CD1c-positive myeloid dendritic cell (primary cell): ENCODE measurements at regions not wholly inside any gene's neighbourhood (a gene's known extent, or its start where the extent isn't known, plus 50 kb on each side); places are given as distances from the start of the nearest gene placed in this dataset.

Source experiments
- DNase-seq: peaks from one replicate; pipeline ENCODE4 v3.0.0-alpha.2; 2016; ENCODE audit errors: extremely low spot score

DNA sequence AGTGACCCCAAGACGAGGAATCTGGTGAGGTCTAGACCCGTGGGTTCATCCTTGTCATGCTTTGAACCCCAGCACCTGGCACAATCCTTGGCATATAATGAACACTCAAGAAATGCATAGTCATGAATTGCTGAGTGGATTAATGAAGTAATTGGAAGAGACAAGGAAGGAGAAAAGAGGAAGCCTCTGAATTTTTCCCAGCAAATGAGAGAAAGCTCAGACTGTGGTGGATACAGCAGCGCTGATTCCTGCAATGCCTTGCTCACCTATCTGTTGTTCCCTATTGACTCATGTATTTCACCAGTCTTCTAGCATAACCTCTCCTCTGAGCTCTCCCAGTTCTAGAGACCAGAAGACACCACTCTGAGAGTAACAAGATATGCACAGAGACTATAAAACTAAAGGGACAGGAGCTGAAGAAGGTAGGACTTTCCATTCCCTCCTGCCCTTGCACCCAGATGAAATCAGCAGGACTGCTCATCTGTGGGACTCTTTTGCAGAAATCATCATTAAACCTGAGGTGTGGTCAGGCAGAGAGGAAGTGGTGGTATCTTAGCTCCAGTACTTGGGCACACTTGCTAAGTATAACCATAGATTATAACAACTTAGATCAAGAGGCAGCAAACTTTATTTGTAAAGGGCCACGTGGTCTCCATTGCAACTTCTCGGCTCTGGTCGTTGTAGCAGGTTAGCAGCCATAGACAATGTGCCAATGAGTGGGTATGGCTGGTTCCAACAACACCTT is 102.8 kb downstream of the MAF start:
- DNase-seq: no peak

DNA sequence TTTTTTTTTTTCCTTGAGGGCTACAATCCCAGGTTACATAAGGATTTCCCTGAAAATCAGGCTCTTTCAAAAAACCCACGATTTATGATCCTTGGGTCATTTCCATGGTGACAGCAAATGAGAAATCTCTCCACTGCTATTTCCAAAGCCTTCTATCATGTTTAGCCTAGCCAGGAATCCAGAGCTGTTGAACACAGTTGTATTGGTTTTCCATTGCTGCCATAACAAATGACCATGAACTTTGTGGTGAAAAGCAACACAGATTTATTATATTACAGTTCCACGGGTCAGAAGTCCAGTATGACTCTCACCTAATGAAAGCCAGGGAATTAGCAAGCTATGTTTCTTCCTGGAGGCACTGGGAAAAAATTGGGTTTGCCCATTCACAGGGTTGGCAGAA is 106.6 kb downstream of the MAF start:
- DNase-seq: no peak

DNA sequence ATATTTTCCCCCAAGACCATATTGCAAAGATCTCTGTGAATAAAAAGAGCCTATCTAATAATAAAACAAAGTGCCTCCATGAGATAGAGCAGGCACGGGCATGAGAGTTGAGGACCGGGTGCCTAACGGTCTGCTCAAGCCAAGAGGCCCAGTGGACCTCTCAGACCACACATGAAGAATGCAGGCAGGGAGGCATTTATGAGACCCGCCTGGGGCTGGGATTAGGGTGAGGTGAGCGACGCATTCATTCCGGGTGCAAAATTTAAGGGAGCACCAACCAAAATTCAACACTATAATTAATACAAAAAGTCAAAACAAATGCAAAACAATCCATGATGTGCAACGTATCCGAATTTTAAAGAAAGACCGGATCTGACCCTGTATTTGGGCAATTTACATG is 108.5 kb downstream of the MAF start:
- no peak for DNase-seq

DNA sequence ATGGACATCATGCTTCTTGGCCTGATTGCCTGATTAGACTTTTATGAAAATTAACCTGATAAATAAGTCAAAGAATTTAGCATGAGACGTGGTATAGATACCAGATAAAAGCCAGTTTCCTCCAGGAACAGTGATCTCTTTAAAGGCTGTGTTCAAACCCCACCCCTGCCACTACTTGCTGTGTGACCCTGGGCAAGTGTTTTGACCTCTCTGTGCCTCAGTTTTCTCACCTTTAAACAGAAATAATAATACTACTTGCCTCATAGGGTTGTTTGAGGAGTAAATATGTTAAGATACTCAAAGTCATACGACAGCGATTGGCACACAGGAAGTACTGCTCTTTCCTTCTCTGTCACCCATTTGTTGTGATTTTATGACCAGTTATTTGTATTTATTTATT is 115.5 kb downstream of the MAF start:
- no peak for DNase-seq

DNA sequence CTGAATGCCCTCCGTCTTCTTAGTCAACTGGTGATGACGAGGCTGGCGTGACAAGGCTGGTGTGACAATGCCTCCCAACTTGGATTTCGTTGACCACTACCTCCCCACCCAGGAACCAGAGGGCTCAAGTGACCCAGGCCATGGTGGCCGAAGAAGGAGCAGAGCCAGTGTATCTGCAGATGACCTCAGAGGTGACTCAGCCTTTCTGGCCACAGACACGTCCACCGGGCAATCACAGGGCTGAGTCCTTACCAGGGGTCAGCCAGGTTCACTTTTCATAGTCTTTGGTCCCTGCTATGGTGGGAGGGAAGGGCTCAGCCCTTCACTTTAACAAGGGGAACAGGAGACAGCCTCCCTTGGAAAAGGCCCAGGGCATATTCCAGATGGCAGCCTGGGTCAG is 116.3 kb downstream of the MAF start:
- peak; percentile 16 for DNase-seq

DNA sequence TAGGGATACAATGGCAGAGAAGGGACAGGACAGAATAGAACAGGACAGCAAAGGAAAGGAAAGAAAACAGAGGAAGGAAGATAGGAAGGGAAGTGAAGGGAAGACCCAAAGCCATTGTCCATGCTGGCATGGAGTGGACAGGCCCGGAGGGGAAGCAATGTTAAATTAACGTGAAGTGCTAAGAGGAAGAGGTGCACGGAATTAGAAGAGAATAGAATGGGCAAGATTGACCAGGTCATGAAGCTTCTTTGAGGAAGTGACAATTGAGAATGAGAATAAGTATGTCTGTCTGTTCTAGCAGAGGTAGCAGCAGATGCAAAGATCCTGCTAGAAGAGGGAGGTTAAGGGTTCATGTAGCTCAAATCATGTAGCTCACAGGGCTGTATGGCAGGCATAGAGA is 117.2 kb downstream of the MAF start:
- peak; percentile 43 for DNase-seq

DNA sequence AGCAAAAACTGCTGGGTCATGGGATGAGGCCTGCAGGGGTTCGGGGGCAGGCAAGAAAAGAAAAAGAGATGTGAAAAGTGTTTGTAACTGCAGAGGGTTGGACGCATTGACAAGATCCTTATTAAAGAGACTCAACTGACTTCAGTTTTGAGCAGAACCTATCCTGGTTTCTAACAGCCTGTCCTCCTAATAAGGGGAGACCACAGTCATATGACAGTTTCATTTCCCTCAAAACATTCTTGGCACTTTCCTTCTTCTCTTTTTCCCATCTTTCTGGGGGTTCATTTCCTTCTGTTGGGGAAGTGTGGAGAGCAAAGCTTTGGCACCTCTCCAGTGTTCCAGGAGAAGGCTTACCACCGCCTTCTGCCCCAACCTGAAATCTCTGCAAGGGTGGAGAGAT is 118.5 kb downstream of the MAF start:
- peak; percentile 71 for DNase-seq

DNA sequence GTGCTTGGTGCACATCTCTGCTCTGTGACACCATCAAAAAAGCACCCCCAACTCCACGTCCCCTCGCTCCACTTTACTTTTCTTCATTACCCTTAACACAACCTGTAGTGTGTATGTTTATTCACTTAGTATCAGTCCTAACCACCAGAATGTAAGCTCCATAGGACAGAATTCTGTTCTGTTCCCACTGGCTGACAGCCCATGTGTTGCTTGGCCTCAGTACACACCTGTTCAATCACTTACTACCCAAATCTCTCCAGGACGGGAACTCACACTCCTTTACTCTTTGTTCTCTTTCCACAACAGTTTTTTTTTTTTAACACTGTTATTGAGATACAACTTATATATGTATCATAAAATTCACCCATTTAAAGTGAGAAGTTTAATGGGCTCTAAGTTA is 119.6 kb downstream of the MAF start:
- no peak for DNase-seq

DNA sequence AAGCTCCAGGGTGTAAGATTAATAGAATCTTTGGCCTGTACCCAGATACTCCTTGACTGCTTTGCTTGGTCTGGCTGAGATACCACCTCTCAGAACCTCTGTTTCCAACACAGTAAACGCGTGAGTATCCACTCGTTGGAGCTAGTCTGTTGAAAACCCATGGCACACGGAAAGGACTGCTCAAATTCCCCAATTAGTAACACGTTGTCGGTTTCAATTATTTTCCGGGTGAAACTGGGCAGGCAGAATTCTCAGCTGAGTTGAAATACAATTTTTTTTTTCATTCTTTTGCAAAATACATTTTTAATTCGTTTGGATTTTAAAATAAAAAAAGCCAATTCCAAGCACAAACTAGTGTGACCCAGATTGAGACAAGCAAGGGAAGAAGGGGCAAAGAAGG is 120.5 kb downstream of the MAF start:
- no peak for DNase-seq

DNA sequence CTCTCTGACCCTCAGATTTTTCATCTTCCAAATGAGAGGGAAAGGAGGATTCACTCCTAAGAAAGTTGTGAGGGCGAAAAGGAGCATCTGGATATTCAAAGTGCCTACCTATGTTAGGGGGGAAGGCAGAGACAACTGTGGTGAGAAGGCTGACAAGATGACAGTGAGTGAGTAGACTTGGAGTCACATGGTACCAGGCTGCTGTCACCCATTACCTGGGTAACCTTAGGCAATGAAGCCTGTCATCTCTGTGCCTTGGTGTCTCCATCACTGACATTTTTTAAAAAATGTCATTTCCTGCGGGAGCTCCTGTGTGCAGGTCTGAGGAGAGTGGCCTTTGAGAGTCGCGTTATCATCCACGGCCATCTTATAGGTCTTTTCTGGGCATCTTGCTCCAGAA is 124.0 kb downstream of the MAF start:
- no peak for DNase-seq

DNA sequence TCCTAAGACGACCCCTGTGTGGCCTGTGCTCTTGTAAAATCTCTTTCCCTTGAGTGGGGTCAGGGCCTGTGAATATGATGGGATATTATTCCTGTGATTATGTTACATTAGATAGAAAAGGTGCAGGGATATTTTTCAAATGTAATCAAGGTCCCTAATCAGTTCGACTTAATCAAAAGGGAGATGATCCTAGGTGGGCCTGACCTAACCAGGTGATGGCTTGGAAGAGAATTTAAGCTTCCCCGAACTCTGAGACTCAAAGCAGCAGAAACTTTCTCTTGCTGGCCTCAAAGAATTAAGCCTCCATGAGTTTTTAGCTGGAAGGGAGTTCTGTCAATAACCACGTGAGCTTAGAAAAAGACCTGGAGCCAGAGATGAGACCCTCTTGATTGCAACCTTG is 124.7 kb downstream of the MAF start:
- no peak for DNase-seq

DNA sequence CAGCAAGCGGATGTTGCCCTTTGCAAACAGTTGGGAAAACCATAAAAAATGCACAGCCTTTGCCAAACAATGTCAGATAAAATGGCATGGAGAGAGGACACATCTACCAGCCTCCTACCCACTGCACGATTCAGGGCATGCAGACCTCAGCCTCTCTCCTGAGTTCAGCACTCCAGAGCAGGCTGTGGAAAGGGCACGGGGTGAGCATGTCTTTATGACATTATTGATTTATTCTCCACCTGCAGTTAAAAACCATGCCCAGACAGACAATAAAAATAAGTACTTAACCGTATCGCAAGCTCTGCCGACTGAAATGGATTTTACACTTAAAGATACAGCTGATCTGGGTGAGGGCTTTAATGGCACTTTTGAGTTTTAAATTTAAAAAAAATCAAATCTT is 127.1 kb downstream of the MAF start:
- no peak for DNase-seq

DNA sequence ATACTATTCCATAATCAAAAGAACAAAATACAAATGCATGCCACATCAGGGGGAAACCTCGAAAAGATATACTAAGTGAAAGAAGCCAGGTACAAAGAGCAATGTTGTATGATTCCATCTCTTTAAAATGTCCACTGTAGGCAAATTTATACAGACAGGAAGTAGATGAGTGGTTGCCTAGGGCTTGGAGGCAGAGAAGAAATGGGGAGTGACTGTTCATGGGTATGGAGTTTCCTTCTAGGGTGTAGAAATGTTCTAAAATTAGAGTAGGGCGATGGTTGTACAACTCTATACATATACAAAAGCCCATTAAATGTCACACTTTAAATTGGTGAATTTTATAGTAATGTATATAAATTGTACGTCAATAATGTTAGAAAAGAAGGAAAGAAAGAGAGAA is 128.1 kb downstream of the MAF start:
- no peak for DNase-seq

DNA sequence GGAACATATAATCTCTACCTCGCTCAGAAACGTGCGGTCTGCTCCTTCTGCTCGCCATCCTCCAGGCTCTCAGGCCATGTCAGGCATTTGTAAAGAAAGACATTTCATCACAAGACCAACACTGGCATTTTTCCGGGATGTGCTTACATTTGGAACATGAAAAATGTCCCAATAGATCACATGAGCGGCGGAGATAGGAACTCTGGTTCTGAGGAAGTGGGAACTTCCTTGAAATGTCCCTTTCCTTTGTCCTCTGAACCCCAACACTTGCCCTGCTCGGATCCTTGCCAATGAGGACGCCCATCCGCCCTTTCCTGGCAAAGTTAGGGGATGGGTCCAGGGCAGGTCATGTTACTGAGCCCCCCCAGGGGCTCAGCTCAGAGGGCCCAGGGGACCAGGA is 130.5 kb downstream of the MAF start:
- DNase-seq: peak; percentile 65

DNA sequence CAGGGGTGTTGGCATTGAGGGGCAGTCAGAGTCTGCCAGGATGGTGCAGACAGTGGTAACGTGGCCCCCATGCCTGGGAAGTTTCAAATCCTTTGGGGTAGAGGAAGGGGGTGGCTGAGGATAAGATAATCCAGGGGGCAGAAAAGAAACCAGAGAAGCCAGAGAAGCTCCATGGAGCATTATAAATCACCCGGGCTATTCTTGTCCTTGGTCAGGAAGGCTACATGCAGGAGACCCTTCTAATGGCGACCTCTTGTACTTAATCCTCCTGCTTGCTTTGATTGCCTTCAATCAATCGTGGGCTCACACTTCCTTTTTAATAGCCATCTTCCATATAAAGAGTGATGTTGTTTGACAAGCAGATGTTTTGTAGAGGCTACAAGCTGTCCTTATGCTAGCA is 131.9 kb downstream of the MAF start:
- no peak for DNase-seq

DNA sequence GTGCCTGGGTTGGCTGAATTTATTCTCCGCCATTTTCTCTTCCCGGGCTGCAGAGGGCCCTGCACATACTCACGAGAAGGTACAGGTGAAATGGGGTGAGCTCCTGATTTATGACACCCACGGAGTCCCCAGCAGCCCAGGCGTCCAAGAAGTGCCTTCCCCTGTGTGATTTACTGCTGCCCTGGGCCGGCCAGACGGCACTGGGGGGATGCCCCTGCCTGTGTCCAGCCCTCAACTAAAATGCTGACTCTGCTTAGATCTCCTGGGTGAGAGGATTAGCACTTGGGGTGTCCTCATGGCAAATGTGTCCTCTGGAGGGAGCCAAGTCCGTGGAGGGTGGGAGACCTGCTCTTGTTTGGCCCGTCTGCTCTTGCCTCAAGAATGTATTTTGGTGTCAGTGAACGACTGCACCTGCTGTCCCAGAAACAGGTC is 132.4 kb downstream of the MAF start:
- DNase-seq: no peak

DNA sequence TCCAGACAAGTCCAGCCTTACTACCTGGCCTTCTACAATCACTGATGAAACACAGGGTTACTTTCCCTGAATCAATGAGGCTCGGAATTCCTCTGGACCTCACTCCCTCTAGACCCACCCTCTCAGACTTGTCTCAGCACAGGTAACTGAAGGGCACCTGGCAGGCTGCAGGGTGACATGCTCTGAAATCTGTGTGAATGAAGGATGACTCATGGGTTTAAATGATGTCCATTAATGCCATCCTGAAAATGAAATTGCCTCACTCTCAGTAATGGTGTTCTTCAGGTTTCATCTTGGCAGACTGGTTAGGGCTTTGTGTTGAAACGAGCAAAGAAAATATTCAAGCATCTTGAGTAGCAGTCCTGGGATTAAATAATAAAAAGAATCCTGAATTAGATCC is 134.4 kb downstream of the MAF start:
- no peak for DNase-seq

DNA sequence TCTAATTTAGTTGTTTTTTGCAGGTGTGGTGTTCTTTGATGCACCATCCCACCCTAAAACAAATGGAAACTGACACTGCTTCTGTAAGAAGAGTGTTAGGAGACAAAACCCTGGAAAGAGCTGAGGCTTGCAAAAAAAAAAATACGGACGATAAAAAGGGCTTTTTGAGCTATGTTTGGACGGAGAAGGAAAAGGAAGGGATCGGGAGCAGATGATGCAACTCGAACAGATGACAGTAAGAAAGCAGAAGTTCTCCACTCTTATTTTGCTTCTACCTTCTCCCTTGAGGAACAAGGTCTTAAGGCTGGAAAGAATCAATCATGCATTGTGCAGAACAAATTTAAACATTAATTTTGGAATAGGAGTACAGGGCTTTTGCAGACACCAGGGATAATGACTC is 136.7 kb downstream of the MAF start:
- DNase-seq: peak; percentile 36

DNA sequence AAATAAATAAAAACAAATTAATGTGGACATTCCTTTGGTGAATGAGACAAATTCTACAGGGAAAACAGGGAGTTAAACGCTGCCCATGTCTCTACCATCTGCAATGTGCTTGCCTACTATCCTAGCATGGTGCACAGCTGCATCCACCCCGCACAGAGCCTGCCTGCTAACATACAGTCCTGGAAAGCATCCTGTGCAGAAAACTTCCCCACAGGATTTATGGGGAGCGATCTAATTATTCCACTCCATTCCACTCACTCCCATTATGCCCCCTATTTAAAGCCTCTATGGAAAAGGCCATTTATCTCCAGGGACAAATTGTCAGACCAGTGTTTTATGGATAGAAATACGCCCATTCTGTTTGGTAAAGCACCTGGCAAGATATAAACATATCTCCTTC is 144.5 kb downstream of the MAF start:
- no peak for DNase-seq

DNA sequence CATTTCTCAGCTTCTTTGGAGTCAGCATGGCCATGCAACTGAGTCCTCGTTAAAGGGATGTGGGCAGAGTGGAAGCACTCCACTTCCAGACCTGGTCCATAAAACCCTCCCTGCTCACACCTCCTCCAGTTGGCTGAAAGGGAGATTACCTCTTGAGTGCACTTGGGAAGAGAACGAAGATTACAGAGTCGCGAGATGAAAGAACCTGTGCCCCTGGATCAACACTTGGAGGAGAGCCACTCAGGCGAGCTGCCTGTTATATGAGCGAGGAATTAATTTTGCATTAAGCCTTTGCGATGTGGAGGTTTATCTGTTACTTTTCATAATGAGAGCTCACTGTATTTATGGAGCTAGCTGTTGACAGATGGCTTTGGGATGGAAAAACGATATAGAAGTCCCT is 147.9 kb downstream of the MAF start:
- DNase-seq: no peak

DNA sequence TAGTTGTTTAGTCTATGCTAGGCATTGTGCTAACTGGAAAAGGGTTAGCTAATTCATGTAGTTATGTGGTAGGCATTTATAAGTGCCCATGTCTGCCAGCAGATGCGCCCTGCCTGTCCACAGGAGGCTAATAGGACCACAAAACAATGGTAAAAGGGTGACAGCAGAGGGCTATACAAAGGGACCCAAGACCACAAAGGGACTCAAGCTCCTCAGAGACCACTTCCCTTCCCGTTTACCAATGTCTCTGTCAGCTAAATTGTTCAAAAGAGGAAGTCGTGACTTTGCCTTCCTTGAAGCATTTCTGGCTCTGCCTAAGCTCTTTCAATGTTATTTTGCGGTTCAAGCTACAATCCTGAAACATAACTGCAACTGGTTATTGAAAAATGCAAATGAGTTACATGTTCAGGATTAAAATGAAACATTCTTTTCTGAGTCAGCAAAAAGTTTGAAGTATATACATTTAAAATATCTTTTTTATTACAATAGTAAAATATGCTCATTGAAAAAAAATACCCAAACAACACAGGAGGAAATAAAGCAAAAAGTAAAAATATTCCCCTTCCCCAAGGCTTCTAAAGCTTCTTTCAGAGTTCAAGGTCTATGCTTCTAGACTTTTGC is 149.2 kb downstream of the MAF start:
- DNase-seq: peak; percentile 91

DNA sequence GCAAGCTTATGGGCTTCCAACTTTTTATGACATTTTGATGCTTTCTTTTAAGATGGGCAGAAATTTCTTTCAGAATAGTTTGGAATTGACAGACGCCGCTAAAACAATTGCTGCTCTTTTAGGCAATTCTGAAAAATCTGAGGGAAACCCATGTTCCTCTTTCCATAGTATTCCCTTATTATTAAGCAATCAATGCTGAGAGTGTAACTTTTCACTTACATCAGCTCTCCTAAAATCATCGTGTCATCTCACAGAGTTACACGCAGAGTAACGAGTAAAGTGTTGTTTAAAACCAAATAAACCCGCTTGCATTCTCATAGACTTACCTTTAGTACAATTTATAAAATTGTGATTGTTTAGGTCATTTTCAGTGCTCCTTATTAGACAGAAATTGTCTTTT is 150.6 kb downstream of the MAF start:
- DNase-seq: peak; percentile 70

DNA sequence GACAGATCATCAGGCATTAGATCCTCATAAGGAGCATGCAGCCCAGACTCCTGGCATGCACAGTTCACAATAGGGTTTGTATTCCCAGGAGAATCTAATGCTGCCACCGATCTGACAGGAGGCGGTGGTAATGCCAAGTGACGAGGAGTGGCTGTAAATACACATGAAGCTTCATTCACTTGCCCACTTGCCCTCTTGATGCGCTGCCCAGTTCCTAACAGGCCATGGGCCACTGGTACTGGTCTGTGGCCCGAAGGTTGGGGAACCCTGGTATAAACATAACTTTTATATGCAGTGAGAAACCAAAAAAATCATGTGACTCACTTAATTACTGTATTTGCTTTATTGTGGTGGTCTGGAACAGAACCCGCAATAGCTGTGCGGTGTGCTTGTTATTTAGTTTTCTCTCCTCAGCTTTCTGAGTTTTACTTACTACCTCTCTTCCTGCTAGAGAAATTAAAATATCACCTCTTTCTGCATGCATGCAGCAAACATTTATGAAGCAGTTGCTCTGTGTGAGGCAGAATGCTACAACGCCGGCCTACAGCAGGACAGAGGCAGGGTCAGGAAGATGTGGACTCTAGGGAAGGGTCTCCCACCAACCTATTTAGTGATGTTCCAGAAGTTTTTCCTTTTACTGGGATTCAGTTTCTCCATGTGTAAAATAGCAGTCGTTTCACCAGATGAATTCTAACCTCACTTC is 151.3 kb downstream of the MAF start:
- DNase-seq: no peak
